GM18520 (cell line): ENCODE measurements at regions not wholly inside any gene's neighbourhood (a gene's known extent, or its start where the extent isn't known, plus 50 kb on each side); places are given as distances from the start of the nearest gene placed in this dataset.

Experiments used
- ATAC-seq: cut with Tn5 transposase; IDR thresholded peaks from one replicate; pipeline ENCODE4 v1.9.1; 2021; ENCODE audit not compliant: unreplicated experiment

DNA sequence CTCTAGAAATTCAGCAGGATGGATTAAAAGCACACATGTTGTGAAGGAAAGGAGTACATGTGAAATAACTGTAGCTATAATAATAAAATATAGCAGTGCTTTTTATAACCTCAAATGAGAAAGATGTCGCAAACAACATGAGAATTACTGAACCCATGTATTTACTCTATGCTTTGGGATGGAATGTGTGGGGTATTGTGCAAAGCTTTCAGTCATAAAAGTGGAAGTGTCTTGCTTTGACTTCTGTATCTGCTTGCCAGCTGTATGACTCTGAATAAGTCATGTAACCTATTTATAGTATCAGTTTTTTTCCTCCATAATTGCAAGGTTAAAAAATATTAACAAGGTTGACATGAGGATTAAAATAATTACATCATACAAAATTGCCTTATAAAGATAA, 519.3 kb upstream of the CADM2 start:
- ATAC-seq, result no peak

DNA sequence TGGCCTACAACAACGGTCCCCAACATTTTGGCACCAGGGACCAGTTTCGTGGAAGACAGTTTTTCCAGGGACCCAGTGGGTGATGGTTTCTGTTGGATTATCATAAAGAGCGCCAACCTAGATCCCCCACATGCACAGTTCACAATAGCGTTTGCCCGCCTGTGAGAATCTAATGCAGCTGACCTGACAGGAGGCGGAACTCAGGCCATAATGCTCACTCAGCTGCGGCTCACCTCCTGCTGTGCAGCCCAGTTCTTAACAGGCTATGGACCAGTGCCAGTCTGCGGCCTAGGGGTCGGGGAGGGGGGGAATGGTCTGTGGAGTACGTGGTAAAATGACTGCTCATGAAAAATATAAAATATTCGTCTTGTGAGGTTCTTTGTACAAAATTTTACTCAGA, 518.5 kb upstream of the CADM2 start:
- no peak for ATAC-seq

DNA sequence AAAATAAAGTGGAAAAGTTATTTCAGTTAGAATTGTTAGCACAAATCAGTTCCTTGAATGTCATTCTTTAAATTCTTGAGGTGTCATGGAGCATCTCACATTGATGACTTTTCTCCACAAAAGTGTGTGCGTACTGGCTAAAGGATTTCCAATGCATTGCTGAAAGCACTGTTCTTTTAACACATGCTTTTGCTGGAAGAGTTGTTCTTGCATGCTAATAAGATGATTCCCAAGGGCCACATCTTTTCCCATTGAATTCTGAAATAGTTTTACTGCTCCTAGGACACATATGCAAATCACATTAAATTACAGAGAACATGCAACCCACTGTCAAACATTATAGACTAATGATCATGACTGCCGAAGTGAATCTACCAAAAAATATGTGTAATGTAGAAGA, 516.3 kb upstream of the CADM2 start:
- ATAC-seq, result no peak

GRCh38 chr3:84444726-84445521, 513.9 kb upstream of the CADM2 start:
- no peak for ATAC-seq

DNA sequence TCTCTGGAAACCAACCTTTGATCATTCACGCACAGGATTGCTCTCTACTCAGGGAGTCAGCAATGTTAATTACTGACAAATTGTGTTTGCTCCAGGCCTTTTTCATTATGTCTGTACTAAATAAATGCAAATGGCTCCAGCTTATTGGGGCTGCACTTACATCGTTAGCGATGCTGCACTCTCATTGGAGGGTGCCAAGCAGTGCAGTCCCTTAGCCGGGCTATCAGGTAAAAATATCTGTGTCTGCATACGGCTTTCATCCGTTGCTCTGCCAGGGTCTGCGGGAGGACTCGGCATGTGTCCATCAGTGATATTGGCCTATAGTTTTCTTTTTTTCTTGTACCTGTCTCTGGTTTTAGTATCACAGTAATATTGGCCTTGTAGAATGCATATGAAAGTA, 471.5 kb upstream of the CADM2 start:
- ATAC-seq, result no peak

GRCh38 chr3:84504761-84505160, 454.0 kb upstream of the CADM2 start:
- ATAC-seq, result no peak

- no peak for ATAC-seq
Measured at GRCh38 chr3:84510007-84510406, 448.8 kb upstream of the CADM2 start.

DNA sequence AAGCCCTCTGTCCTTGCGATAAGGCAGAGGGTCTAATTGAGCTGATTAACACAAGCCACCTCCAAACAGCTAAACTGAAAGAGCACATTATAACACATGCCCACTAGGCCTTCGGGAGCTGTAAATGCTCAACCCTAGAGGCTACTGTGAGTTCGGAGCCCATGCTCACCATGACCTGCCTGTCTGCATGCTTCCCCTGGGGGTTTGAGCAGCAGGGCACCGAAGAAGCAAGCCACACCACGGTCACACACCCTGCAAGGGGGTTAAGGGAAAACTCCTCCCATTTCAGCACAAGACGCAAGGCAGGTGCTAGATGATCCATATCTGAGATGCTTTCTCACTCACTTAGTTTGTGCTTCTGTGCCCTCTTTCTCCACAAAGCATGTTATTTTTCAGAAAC, 435.9 kb upstream of the CADM2 start:
- no peak for ATAC-seq

- no peak for ATAC-seq
Measured at GRCh38 chr3:84536916-84537315, 421.9 kb upstream of the CADM2 start.

GRCh38 chr3:84538597-84538996, 420.2 kb upstream of the CADM2 start:
- no peak for ATAC-seq

- ATAC-seq, result no peak
Measured at GRCh38 chr3:84547207-84547606, 411.6 kb upstream of the CADM2 start.

DNA sequence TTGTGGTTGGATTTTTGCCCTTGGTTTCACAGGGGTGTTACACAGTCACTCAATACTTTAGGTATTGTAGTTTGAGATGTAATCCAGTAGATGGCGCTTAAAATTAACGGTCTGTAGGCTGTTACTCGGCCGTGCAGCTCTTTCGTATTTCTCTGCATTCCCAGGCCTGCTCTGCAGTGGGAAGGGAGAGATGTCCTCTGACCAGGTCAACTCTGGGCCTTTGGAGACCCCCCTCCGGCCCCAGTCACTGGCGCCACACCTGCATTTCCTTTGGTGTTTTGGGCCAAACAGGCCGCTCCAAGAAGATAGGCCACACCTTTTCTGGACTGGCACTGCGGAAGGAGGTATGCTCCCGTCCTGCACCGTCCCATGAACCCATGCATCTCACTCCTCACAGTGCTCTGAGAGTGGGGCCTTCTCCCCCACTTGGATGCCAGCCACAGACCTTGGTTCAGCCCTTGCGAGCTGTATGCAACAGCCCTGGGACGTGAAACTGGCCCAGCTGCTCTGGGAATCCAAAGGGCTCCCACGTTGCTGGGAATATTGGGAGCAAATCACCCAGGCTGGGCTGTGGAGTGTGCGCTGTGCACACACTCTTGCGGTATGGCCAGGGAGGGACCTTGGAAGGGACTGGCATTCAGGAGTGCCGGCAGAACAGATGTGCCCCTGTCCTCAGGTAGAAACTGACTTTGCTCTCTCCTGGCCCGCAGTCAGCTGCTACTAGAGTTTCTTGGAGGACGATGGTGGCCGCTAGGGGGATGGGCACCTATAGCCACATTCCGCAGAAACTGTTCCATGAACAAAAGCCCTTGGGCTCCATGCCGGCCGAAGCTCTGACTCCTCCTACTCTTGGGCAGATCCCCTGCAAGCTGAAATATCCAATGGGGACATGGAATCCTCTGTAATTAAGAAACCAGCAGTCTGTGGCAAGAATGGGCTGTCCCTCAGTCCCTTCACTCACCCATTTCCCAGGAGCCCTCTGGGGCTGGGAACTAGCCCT, 410.5 kb upstream of the CADM2 start:
- ATAC-seq, result peak; percentile 87

- no peak for ATAC-seq
Measured at GRCh38 chr3:84555629-84556028, 403.2 kb upstream of the CADM2 start.

DNA sequence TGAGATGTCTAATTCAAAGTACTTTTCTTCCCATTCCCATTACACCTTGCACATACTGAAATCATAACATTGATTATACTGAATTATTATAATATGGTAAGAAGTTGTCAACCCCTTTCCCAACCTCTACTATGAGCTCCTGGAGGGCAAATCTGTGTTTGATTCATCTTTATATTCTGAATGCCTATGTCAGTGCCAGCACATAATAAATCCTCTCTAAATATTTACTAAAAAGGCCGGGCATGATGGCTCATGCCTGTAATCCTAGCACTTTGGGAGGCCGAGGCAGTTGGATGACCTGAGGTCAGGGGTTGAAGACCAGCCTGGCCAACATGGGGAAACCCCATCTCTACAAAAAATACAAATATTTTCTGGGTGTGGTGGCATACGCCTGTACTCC, 392.5 kb upstream of the CADM2 start:
- no peak for ATAC-seq

DNA sequence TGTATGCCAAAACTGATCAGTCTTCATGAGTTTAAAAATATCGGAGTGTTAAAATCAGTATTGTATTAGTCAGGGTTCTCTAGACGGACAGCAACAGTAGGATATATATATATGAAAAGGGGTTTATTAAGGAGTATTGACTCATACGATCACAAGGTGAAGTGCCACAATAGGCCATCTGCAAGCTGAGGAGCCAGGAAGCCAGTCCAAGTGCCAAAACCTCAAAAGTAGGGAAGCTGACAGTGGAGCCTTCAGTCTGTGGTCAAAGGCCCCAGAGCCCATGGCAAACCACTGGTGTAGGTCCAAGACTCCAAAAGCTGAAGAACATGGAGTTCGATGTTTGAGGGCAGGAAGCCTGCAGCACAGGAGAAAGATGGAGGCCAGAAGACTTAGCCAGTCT, 391.0 kb upstream of the CADM2 start:
- no peak for ATAC-seq

GRCh38 chr3:84573962-84574361, 384.8 kb upstream of the CADM2 start:
- ATAC-seq, result no peak

GRCh38 chr3:84586427-84586826, 372.4 kb upstream of the CADM2 start:
- no peak for ATAC-seq

- no peak for ATAC-seq
Measured at GRCh38 chr3:84600703-84601225, 358.0 kb upstream of the CADM2 start.

GRCh38 chr3:84601303-84601702, 357.5 kb upstream of the CADM2 start:
- ATAC-seq, result no peak

DNA sequence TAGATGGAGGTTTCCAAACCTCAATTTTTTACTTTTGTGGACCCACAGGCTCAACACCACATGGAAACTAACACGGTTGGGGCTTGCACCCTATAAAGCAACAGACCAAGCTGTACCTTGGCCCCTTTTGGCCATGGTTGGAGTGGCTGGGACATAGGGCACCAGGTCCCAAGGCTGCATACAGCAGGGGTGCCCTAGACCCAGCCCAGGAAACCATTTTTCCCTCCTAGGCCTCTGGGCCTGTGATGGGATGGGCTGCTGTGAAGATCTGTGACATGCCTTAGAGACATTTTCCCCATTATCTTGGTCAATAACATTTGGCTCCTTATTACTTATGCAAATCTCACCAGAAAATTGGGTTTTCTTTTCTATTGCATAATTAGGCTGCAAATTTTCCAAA, 337.0 kb upstream of the CADM2 start:
- ATAC-seq, result no peak

- no peak for ATAC-seq
Measured at GRCh38 chr3:84634668-84635067, 324.1 kb upstream of the CADM2 start.

- no peak for ATAC-seq
Measured at GRCh38 chr3:84637272-84637671, 321.5 kb upstream of the CADM2 start.
